Stomach (tissue), 8 donors: ENCODE measurements at regions not wholly inside any gene's neighbourhood (a gene's known extent, or its start where the extent isn't known, plus 50 kb on each side); places are given as distances from the start of the nearest gene placed in this dataset.

Experiments used
- DNase-seq, 2 donors: peaks; one replicate each; pipeline versions ENCODE4 v3.0.0 to v3.0.0-alpha.2; 2013 to 2019
- H3K27ac ChIP-seq, 5 donors: fragments of 200-600 bp in 4 of 5; sonication (generic) in 4 of 5; one replicate each; pipeline ENCODE4 v1.5.1; 2013 to 2019; ENCODE audit warnings: mild to moderate bottlenecking in 1 of 5, moderate library complexity in 1 of 5
- H3K27me3 ChIP-seq, 3 donors: fragments of 200-600 bp; sonication (generic); one replicate each; pipeline ENCODE4 v1.5.1; 2017 to 2019; ENCODE audit warnings: mixed run types in 1 of 3
- H3K36me3 ChIP-seq, 4 donors: fragments of 200-600 bp; sonication (generic); 1 replicate in 3 of 4; 2 replicates in 1 of 4; pipeline ENCODE4 v1.5.1; 2016 to 2019
- H3K4me1 ChIP-seq, 4 donors: fragments of 200-600 bp; sonication (generic); one replicate each; pipeline ENCODE4 v1.5.1; 2016 to 2019
- H3K4me3 ChIP-seq, 4 donors: fragments of 200-600 bp; sonication (generic) in 3 of 4; one replicate each; pipeline ENCODE4 v1.5.1; 2016 to 2019; ENCODE audit warnings: mild to moderate bottlenecking in 1 of 4
- H3K9me3 ChIP-seq, 4 donors: fragments of 200-600 bp; sonication (generic); one replicate each; pipeline ENCODE4 v1.5.1; 2016 to 2019
- CTCF ChIP-seq, 7 experiments: fragments of 450-650 bp in 4 of 7; fragments of 200-600 bp in 3 of 7; sonication (generic) in 3 of 7; IDR thresholded peaks; one replicate each; pipeline ENCODE4 v1.5.1; 2016 to 2019; ENCODE audit warnings: antibody characterized with exemption in 7 of 7, control low read depth in 2 of 7, mild to moderate bottlenecking in 1 of 7
- EP300 ChIP-seq: sonication (generic); formaldehyde crosslinking; IDR thresholded peaks from one replicate; pipeline ENCODE4 v1.6.1; 2017; ENCODE audit warnings: antibody characterized with exemption
- POLR2A ChIP-seq, 4 donors: fragments of 450-650 bp; IDR thresholded peaks; one replicate each; pipeline ENCODE4 v1.6.1; 2016; ENCODE audit warnings: antibody characterized with exemption in 4 of 4, control low read depth in 2 of 4, mild to moderate bottlenecking in 1 of 4, moderate library complexity in 1 of 4
- POLR2AphosphoS5 ChIP-seq, 3 donors: sonication (generic); formaldehyde crosslinking; IDR thresholded peaks; one replicate each; pipeline ENCODE4 v1.6.1; 2016; ENCODE audit warnings: antibody characterized with exemption in 3 of 3
- WGBS, 5 donors: extraction: QIAGEN DNeasy Blood & Tissue Kit in 3 of 5; methylation state at CpG; one replicate each; pipeline versions ENCODE4 v1.1.5 to v1.1.7; 2013 to 2018; 5-methylcytosine and 5-hydroxymethylcytosine counted together
- intact Hi-C: fragments of 100-400 bp; cut with DNase I; formaldehyde crosslinking; loops from one replicate; pipeline ENCODE4 v1.15.1; 2023; ENCODE audit warnings: low total_unique reads
- donor health status: healthy with polysubstance abuse.
- donor health status: Bipolar disorder and iron deficiency.
- donor health status: healthy.

- no peaks in the 10 kb centered on the region for H3K4me1 ChIP-seq
- H3K27me3 ChIP-seq: no peaks in the 10 kb centered on the region
- TF ChIP-seq CTCF (IDR thresholded peaks at IDR 0.05): no peak
- TF ChIP-seq POLR2A (IDR thresholded peaks at IDR 0.05): no peak
- TF ChIP-seq EP300: no peak
- TF ChIP-seq POLR2AphosphoS5 (IDR thresholded peaks at IDR 0.05): no peak
- no peak for DNase-seq
- intact Hi-C loops: no loop called here
- no peak overlapping the region for H3K4me3 ChIP-seq
- H3K27ac ChIP-seq: no peak overlapping the region
- H3K9me3 ChIP-seq: peaks cover 3 to 42% (median 25%) of the 10 kb centered on the region in 4 donors
- 23 to 78% (median 57%) methylated on average over 2 of the region's 2 CpGs for whole genome bisulfite sequencing, 5 donors
- no peaks in the 10 kb centered on the region for H3K36me3 ChIP-seq
Measured at GRCh38 chr3:19688767-19689166, 245.2 kb downstream of the EFHB start.

- Histone ChIP-seq H3K27ac (no peak overlapping the region), H3K4me3 (no peak overlapping the region), H3K27me3 (no peaks in the 10 kb centered on the region), H3K36me3 (no peaks in the 10 kb centered on the region), H3K9me3 (no peaks in the 10 kb centered on the region), H3K4me1 (no peaks in the 10 kb centered on the region)
- 76 to 93% (median 78%) methylated on average over 2 of the region's 2 CpGs for WGBS, 5 donors
- TF ChIP-seq POLR2AphosphoS5 (IDR thresholded peaks at IDR 0.05): no peak
- TF ChIP-seq CTCF (IDR thresholded peaks at IDR 0.05): no peak
- no peak for TF ChIP-seq EP300
- intact Hi-C loops: no loop called here
- DNase-seq: no peak
Measured at GRCh38 chr3:19668163-19668562, 265.9 kb downstream of the EFHB start.

GRCh38 chr3:19662486-19662885 is 271.5 kb downstream of the EFHB start:
- no peak for TF ChIP-seq POLR2AphosphoS5 (IDR thresholded peaks at IDR 0.05)
- TF ChIP-seq EP300: no peak
- no peak for TF ChIP-seq POLR2A (IDR thresholded peaks at IDR 0.05)
- TF ChIP-seq CTCF (IDR thresholded peaks at IDR 0.05): no peak
- no peak for DNase-seq
- Histone ChIP-seq H3K4me3 (no peak overlapping the region), H3K36me3 (no peaks in the 10 kb centered on the region), H3K27ac (no peak overlapping the region), H3K4me1 (no peaks in the 10 kb centered on the region), H3K27me3 (no peaks in the 10 kb centered on the region), H3K9me3 (no peaks in the 10 kb centered on the region)
- intact Hi-C loops: no loop called here
- 91 to 98% (median 93%) methylated on average over 6 of the region's 6 CpGs for whole genome bisulfite sequencing, 5 donors

GRCh38 chr3:19652336-19652735 is 281.7 kb downstream of the EFHB start:
- DNase-seq: no peak
- Histone ChIP-seq H3K27me3 (no peaks in the 10 kb centered on the region), H3K4me1 (no peaks in the 10 kb centered on the region), H3K36me3 (no peaks in the 10 kb centered on the region), H3K4me3 (no peak overlapping the region), H3K9me3 (peaks cover 3 to 36% (median 21%) of the 10 kb centered on the region in 4 donors), H3K27ac (no peak overlapping the region)
- TF ChIP-seq POLR2A (IDR thresholded peaks at IDR 0.05): no peak
- TF ChIP-seq POLR2AphosphoS5 (IDR thresholded peaks at IDR 0.05): no peak
- TF ChIP-seq EP300: no peak
- no peak for TF ChIP-seq CTCF (IDR thresholded peaks at IDR 0.05)
- intact Hi-C loops: no loop called here

- Histone ChIP-seq H3K9me3 (peaks cover 0 to 7% (median 2%) of the 10 kb centered on the region in 4 donors), H3K27ac (no peak overlapping the region), H3K36me3 (no peaks in the 10 kb centered on the region), H3K4me3 (no peak overlapping the region), H3K4me1 (no peaks in the 10 kb centered on the region), H3K27me3 (no peaks in the 10 kb centered on the region)
- TF ChIP-seq POLR2A (IDR thresholded peaks at IDR 0.05) (no peak), EP300 (no peak), CTCF (IDR thresholded peaks at IDR 0.05) (no peak), POLR2AphosphoS5 (IDR thresholded peaks at IDR 0.05) (no peak)
- intact Hi-C loops: no loop called here
- DNase-seq: no peak
- WGBS, 5 donors: 60 to 75% (median 71%) methylated on average over 2 of the region's 2 CpGs
Measured at GRCh38 chr3:19645093-19645492, 288.9 kb downstream of the EFHB start.
